HL-60 (cell line): ENCODE measurements at regions not wholly inside any gene's neighbourhood (a gene's known extent, or its start where the extent isn't known, plus 50 kb on each side); places are given as distances from the start of the nearest gene placed in this dataset.

Experiments
- POLR2AphosphoS5 ChIP-seq: IDR thresholded peaks from 2 replicates; pipeline ENCODE4 v1.6.1; 2012; ENCODE audit warnings: low read depth
- TF ChIP-seq, protein P1 (sequence below): IDR thresholded peaks from 2 replicates; pipeline ENCODE4 v1.6.1; 2012; ENCODE audit warnings: low read depth; ENCODE audit not compliant: insufficient replicate concordance
- TF ChIP-seq, protein P2 (sequence below): IDR thresholded peaks from one replicate; pipeline ENCODE4 v1.5.1; 2011; ENCODE audit warnings: low read length, control low read depth, inconsistent platforms; ENCODE audit not compliant: insufficient read depth

DNA sequence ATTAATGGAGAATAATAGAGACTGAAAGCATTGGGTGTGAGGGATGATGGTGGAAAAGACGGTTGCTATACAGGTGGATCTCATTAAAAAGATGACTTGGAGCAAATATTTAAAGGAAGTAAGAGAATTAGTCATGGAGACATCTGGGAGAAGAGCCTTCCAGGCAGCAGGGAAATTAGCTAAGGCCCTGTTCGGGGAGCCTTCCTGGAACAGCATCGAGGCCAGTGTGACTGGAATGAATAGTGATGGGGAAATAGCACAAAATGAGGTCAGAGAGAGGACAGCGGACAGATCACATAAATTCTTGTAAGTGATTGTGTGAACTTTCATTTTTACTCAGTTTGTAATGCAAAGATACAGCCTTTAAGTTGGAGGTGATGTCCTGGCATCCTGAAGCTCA lies 842.3 kb downstream of the SLC6A15 start:
- TF ChIP-seq, protein P1, sequence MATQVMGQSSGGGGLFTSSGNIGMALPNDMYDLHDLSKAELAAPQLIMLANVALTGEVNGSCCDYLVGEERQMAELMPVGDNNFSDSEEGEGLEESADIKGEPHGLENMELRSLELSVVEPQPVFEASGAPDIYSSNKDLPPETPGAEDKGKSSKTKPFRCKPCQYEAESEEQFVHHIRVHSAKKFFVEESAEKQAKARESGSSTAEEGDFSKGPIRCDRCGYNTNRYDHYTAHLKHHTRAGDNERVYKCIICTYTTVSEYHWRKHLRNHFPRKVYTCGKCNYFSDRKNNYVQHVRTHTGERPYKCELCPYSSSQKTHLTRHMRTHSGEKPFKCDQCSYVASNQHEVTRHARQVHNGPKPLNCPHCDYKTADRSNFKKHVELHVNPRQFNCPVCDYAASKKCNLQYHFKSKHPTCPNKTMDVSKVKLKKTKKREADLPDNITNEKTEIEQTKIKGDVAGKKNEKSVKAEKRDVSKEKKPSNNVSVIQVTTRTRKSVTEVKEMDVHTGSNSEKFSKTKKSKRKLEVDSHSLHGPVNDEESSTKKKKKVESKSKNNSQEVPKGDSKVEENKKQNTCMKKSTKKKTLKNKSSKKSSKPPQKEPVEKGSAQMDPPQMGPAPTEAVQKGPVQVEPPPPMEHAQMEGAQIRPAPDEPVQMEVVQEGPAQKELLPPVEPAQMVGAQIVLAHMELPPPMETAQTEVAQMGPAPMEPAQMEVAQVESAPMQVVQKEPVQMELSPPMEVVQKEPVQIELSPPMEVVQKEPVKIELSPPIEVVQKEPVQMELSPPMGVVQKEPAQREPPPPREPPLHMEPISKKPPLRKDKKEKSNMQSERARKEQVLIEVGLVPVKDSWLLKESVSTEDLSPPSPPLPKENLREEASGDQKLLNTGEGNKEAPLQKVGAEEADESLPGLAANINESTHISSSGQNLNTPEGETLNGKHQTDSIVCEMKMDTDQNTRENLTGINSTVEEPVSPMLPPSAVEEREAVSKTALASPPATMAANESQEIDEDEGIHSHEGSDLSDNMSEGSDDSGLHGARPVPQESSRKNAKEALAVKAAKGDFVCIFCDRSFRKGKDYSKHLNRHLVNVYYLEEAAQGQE = no peak
- TF ChIP-seq, protein P2, sequence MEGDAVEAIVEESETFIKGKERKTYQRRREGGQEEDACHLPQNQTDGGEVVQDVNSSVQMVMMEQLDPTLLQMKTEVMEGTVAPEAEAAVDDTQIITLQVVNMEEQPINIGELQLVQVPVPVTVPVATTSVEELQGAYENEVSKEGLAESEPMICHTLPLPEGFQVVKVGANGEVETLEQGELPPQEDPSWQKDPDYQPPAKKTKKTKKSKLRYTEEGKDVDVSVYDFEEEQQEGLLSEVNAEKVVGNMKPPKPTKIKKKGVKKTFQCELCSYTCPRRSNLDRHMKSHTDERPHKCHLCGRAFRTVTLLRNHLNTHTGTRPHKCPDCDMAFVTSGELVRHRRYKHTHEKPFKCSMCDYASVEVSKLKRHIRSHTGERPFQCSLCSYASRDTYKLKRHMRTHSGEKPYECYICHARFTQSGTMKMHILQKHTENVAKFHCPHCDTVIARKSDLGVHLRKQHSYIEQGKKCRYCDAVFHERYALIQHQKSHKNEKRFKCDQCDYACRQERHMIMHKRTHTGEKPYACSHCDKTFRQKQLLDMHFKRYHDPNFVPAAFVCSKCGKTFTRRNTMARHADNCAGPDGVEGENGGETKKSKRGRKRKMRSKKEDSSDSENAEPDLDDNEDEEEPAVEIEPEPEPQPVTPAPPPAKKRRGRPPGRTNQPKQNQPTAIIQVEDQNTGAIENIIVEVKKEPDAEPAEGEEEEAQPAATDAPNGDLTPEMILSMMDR = no peak
- TF ChIP-seq POLR2AphosphoS5 = no peak
